GM12875 (cell line): ENCODE measurements at regions not wholly inside any gene's neighbourhood (a gene's known extent, or its start where the extent isn't known, plus 50 kb on each side); places are given as distances from the start of the nearest gene placed in this dataset.
"Not testable (repeated sequence)": the region's sequence is repeated elsewhere in the genome, so short reads cannot be mapped to it uniquely, and the experiment has no call there.

Source experiments
- H3K4me3 ChIP-seq: one replicate; pipeline ENCODE4 v1.5.1; 2011; ENCODE audit warnings: low read depth, low read length, control low read depth
- CTCF ChIP-seq: IDR thresholded peaks from 2 replicates; pipeline ENCODE4 v1.5.1; 2011; ENCODE audit warnings: low read depth, mild to moderate bottlenecking, control low read depth, inconsistent platforms, low read length, moderate library complexity, borderline replicate concordance; ENCODE audit not compliant: insufficient read depth

- H3K4me3 ChIP-seq = no peak overlapping the region
- TF ChIP-seq CTCF = no peak
Observed at GRCh38 chr4:124459196-124459940, 253.2 kb downstream of the ANKRD50 start.

GRCh38 chr4:124459941-124460310, 252.6 kb downstream of the ANKRD50 start:
- no peak overlapping the region for H3K4me3 ChIP-seq

GRCh38 chr4:124461592-124461991, 250.9 kb downstream of the ANKRD50 start:
- H3K4me3 ChIP-seq = not testable (repeated sequence)

More at GRCh38 chr4:124459941-124460310, 252.6 kb downstream of the ANKRD50 start:
- TF ChIP-seq CTCF = no peak

GRCh38 chr4:124462954-124463828, 249.3 kb downstream of the ANKRD50 start:
- TF ChIP-seq CTCF = no peak

GRCh38 chr4:124464836-124465235, 247.7 kb downstream of the ANKRD50 start:
- no peak for TF ChIP-seq CTCF
- H3K4me3 ChIP-seq = no peak overlapping the region

More at GRCh38 chr4:124462954-124463828, 249.3 kb downstream of the ANKRD50 start:
- H3K4me3 ChIP-seq = no peak overlapping the region

- no peak for TF ChIP-seq CTCF
- no peak overlapping the region for H3K4me3 ChIP-seq
Observed at GRCh38 chr4:124468360-124468759, 244.2 kb downstream of the ANKRD50 start.

GRCh38 chr4:124469981-124470380, 242.6 kb downstream of the ANKRD50 start:
- H3K4me3 ChIP-seq = no peak overlapping the region
- TF ChIP-seq CTCF = no peak
